GM10266 (cell line): ENCODE measurements at regions not wholly inside any gene's neighbourhood (a gene's known extent, or its start where the extent isn't known, plus 50 kb on each side); places are given as distances from the start of the nearest gene placed in this dataset.
"Not testable (repeated sequence)": the region's sequence is repeated elsewhere in the genome, so short reads cannot be mapped to it uniquely, and the experiment has no call there.

ENCODE experiments used
- DNase-seq: peaks from one replicate; pipeline ENCODE4 v3.0.0; 2012; ENCODE audit errors: extremely low spot score
- TF ChIP-seq, protein P1 (sequence below): IDR thresholded peaks from 2 replicates; pipeline ENCODE4 v1.5.1; 2012; ENCODE audit warnings: mild to moderate bottlenecking, low read depth; ENCODE audit not compliant: control insufficient read depth, insufficient read depth; ENCODE audit errors: missing control alignments

DNA sequence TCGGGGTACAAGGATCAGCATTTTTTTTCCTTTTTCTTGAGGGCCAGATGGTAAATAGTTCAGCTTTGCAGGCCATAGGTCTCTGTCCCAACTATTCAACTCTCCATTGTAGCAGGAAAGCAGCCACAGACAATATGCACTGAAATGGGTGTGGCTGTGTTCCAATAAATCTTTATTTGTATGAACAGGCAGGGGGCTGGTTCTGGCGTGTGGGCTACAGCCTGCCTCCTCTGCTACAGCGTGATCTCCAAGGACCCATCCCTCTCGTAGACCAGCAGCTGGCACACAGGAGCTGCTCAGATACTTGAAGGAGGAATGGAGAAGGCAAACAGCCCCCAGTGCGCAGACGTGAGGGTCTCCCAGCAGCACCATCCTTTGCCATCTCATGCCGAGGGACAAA, 91.8 kb upstream of the FRG2C start:
- not testable (repeated sequence) for DNase-seq

- not testable (repeated sequence) for DNase-seq
Measured at GRCh38 chr3:75579091-75579490, 85.0 kb upstream of the FRG2C start.

DNA sequence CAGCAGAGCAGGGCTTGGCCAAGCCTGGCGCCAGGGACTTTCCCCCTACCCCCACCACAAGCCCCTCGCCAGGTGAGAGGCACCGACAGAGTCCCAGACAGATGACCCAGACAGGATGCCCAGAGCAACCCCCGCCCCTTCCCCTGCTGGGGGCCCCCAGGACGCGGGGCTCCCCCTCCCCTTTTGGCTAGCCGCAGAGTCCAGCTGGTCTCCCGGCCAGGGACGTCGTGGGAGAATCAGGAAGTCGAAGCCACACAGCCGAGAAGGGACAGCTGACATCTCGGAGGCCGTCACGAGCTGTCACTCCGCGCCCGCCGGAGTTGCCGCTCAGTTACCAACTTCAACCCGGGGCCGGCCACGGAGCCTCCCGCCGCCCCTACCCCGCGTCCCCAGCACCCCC, 84.6 kb upstream of the FRG2C start:
- not testable (repeated sequence) for DNase-seq

GRCh38 chr3:75579981-75580782, 83.9 kb upstream of the FRG2C start:
- DNase-seq, result peak; percentile 51
- TF ChIP-seq, protein P1, sequence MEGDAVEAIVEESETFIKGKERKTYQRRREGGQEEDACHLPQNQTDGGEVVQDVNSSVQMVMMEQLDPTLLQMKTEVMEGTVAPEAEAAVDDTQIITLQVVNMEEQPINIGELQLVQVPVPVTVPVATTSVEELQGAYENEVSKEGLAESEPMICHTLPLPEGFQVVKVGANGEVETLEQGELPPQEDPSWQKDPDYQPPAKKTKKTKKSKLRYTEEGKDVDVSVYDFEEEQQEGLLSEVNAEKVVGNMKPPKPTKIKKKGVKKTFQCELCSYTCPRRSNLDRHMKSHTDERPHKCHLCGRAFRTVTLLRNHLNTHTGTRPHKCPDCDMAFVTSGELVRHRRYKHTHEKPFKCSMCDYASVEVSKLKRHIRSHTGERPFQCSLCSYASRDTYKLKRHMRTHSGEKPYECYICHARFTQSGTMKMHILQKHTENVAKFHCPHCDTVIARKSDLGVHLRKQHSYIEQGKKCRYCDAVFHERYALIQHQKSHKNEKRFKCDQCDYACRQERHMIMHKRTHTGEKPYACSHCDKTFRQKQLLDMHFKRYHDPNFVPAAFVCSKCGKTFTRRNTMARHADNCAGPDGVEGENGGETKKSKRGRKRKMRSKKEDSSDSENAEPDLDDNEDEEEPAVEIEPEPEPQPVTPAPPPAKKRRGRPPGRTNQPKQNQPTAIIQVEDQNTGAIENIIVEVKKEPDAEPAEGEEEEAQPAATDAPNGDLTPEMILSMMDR, result peak; percentile 72

GRCh38 chr3:75582536-75582935, 81.6 kb upstream of the FRG2C start:
- DNase-seq, result not testable (repeated sequence)

GRCh38 chr3:75583116-75583515, 81.0 kb upstream of the FRG2C start:
- not testable (repeated sequence) for DNase-seq

- not testable (repeated sequence) for DNase-seq
Measured at GRCh38 chr3:75587695-75588094, 76.4 kb upstream of the FRG2C start.

DNA sequence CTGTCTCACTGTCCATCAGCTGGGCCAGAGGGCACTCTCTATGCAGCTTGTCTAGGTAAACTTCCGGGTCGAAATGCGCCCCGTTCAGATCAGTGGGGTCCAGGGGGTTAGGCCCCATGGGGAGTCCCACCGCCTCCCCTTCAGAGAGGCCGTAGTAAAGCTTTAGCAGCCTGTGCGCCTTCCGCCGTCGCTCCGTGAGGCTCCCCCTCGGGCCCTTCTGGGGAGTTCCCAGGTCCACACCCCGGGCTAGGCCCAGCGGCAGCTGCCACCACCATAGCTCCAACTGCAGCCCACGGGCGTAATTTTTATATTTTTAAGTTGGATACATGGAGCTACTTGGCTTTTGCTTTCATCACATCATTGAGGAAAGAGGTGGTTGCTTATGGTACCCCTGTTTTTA, 73.7 kb upstream of the FRG2C start:
- DNase-seq, result not testable (repeated sequence)

- not testable (repeated sequence) for DNase-seq
- TF ChIP-seq, protein P1, result peak; percentile 27
Measured at GRCh38 chr3:75604286-75604934, 59.7 kb upstream of the FRG2C start.

- not testable (repeated sequence) for DNase-seq
Measured at GRCh38 chr3:75607996-75608395, 56.1 kb upstream of the FRG2C start.

DNA sequence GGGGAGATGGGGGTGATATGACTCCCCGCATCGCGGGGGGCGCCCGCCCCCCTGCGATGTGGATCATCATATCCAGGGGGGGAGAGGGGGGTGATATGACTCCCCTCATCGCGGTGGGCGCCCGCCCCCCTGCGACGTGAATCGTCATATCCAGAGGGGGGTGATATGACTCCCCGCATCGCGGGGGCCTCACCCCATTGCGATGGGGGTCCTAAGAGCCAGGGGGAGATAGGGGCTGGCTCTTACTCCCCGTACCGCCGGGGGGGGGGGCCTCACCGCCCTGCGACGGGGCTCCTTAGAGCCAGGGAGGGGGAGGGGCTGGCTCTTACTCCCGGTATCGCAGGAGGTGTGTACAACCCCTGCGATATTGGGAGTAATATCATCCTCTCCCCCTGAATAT, 54.5 kb upstream of the FRG2C start:
- not testable (repeated sequence) for DNase-seq

DNA sequence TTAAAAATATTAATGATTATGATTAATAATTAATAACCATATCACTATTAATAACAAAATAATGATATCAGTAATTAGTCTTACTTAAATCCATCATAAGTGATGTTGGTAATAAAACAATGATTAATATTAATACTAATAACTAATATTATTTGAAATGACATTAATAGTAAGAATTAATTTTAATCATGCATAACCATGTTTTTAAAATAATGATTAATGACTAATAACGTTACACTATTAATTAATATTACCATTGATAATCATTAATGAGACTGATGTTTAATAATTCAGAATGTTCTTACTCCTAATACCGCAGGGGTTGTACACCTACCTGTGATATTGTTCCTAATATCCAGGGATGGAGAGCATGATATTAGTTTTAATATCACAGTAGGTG, 53.4 kb upstream of the FRG2C start:
- TF ChIP-seq, protein P1, result no peak
- DNase-seq, result no peak

- DNase-seq, result not testable (repeated sequence)
Measured at GRCh38 chr3:75611724-75612460, 52.2 kb upstream of the FRG2C start.
